HEK293T (cell line): ENCODE measurements at regions not wholly inside any gene's neighbourhood (a gene's known extent, or its start where the extent isn't known, plus 50 kb on each side); places are given as distances from the start of the nearest gene placed in this dataset.
"Not testable (repeated sequence)": the region's sequence is repeated elsewhere in the genome, so short reads cannot be mapped to it uniquely, and the experiment has no call there.

Source experiments
- CTCF ChIA-PET: fragments of 350-600 bp; formaldehyde crosslinking; extraction: SDS; loops from one replicate; lab custom pipeline; 2021; ENCODE audit warnings: antibody characterized with exemption, inconsistent platforms; lab: Yijun Ruan, JAX
- POLR2A ChIA-PET: fragments of 350-600 bp; formaldehyde crosslinking; extraction: SDS; loops from one replicate; lab custom pipeline; 2020; ENCODE audit warnings: antibody characterized with exemption, inconsistent platforms; lab: Yijun Ruan, JAX
- DNase-seq: peaks from one replicate; pipeline ENCODE4 v3.0.0; 2012; ENCODE audit warnings: mixed read lengths; ENCODE audit errors: extremely low spot score
- ARNT ChIP-seq: fragments of 450-650 bp; IDR thresholded peaks from 2 replicates; pipeline ENCODE4 v1.6.1; 2017; ENCODE audit warnings: mild to moderate bottlenecking
- BHLHE40 ChIP-seq: fragments of 450-650 bp; IDR thresholded peaks from 2 replicates; pipeline ENCODE4 v1.6.1; 2016; ENCODE audit warnings: mild to moderate bottlenecking, moderate library complexity, borderline replicate concordance
- CTBP1 ChIP-seq: fragments of 450-650 bp; IDR thresholded peaks from 2 replicates; pipeline ENCODE4 v1.6.1; 2016; ENCODE audit warnings: borderline replicate concordance
- ELF4 ChIP-seq: fragments of 450-650 bp; IDR thresholded peaks from 2 replicates; pipeline ENCODE4 v1.6.1; 2017; ENCODE audit warnings: antibody characterized with exemption
- FOXA1 ChIP-seq: fragments of 450-650 bp; IDR thresholded peaks from 2 replicates; pipeline ENCODE4 v1.6.1; 2016; ENCODE audit warnings: mild to moderate bottlenecking
- FOXK2 ChIP-seq: fragments of 450-650 bp; IDR thresholded peaks from 2 replicates; pipeline ENCODE4 v1.6.1; 2016; ENCODE audit warnings: mild to moderate bottlenecking
- FOXM1 ChIP-seq: fragments of 450-650 bp; IDR thresholded peaks from 2 replicates; pipeline ENCODE4 v1.6.1; 2017; ENCODE audit warnings: mild to moderate bottlenecking, borderline replicate concordance
- HDGF ChIP-seq: fragments of 450-650 bp; IDR thresholded peaks from 2 replicates; pipeline ENCODE4 v1.6.1; 2017; ENCODE audit warnings: antibody characterized with exemption, borderline replicate concordance
- L3MBTL2 ChIP-seq: fragments of 450-650 bp; conservative IDR thresholded peaks from 2 replicates; pipeline ENCODE4 v1.6.1; 2016; ENCODE audit warnings: mild to moderate bottlenecking
- LEF1 ChIP-seq: fragments of 450-650 bp; IDR thresholded peaks from 2 replicates; pipeline ENCODE4 v1.6.1; 2017; ENCODE audit warnings: mild to moderate bottlenecking, borderline replicate concordance
- NFRKB ChIP-seq: fragments of 450-650 bp; IDR thresholded peaks from 2 replicates; pipeline ENCODE4 v1.6.1; 2016; ENCODE audit warnings: mild to moderate bottlenecking, moderate library complexity
- PKNOX1 ChIP-seq: fragments of 450-650 bp; IDR thresholded peaks from 2 replicates; pipeline ENCODE4 v1.6.1; 2016
- SP1 ChIP-seq: fragments of 450-650 bp; IDR thresholded peaks from 2 replicates; pipeline ENCODE4 v1.6.1; 2017
- SUZ12 ChIP-seq: fragments of 450-650 bp; IDR thresholded peaks from 2 replicates; pipeline ENCODE4 v1.6.1; 2016; ENCODE audit warnings: mild to moderate bottlenecking
- TARDBP ChIP-seq: fragments of 450-650 bp; IDR thresholded peaks from 2 replicates; pipeline ENCODE4 v1.6.1; 2016
- ZNF384 ChIP-seq: fragments of 450-650 bp; IDR thresholded peaks from 2 replicates; pipeline ENCODE4 v1.6.1; 2016

DNA sequence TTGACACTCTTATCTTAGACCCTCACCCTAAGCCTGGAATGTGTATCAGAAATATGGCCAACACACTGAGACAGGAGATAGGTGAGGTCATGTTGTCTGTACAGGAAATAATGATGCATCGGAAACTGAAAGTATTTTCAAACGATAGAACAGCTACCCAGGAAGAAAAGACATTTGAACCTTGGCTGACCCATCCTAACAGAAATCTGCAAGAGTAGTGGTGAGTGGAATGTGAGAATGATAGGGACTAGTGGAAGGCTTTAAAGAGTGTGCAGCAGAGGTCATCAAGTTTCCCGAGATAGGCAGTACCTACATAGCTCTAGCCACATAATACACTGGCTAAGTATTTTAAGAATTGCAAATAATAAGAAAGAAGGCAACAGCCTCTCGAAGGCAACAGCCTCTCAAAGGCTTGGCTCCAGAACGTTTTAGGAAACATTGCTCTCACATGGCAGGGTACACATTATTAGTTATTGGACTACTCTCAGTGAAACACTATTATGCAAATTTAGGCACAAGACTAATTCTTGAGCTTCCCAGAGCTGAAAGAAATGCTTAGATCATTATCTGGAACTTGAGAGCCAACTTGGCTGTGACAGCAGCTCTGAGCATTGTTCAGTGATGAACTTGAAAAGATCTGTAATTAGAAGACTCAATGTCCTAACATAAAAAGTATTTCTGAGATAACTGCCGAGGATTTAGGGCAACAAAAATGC is 133.1 kb upstream of the FBXL7 start:
- ChIA-PET CTCF (no interaction called here), POLR2A (no interaction called here)
- TF ChIP-seq ELF4 (no peak), ZNF384 (no peak), TARDBP (no peak), ARNT (no peak), NFRKB (no peak)
- no peak for DNase-seq

DNA sequence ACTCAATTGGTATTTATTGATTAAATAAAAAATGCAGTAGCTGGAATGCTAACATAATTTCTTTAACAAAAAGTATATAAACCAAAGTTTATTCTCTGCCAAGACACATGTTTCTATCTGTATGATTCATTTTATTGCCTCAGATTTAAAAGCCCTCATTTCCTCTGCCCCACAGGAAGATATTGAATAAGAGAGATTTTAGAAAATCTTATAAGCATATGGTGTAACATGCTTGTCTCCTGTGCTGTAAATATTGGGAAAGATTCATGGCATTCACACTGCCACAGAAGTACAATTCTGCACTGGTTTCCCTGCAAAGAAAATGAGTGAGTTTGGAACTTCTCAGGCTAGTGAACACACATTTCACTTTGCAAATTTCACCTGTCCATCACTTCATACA is 134.9 kb upstream of the FBXL7 start:
- DNase-seq = no peak
- CTCF ChIA-PET = no interaction called here
- POLR2A ChIA-PET = no interaction called here
- TF ChIP-seq LEF1 (no peak), NFRKB (no peak), HDGF (no peak), L3MBTL2 (no peak), PKNOX1 (no peak), ELF4 (no peak), BHLHE40 (no peak), SUZ12 (no peak), ZNF384 (no peak), FOXK2 (no peak), FOXA1 (no peak), FOXM1 (no peak), ARNT (no peak), SP1 (no peak), TARDBP (no peak), CTBP1 (no peak)

- ChIA-PET POLR2A (no interaction called here), CTCF (no interaction called here)
- TF ChIP-seq FOXM1 (no peak), CTBP1 (no peak), ZNF384 (no peak), BHLHE40 (no peak), SP1 (no peak), ELF4 (no peak), FOXA1 (no peak), NFRKB (no peak), PKNOX1 (no peak), HDGF (no peak), SUZ12 (no peak)
Observed at GRCh38 chr5:15363601-15364000, 136.4 kb upstream of the FBXL7 start.

DNA sequence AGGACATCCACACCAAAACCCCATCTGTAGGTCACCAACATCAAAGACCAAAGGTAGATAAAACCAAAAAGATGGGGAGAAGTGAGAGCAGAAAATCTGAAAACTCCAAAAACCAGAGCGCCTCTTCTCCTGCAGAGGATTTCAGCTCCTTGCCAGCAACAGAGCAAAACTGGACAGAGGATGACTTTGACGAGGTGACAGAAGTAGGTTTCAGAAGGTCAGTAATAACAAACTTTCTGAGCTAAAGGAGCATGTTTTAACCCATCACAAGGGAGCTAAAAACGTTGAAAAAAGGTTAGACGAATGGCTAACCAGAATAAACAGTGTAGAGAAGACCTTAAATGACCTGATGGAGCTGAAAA is 142.9 kb upstream of the FBXL7 start:
- CTCF ChIA-PET, DNase-seq, POLR2A ChIA-PET: not testable (repeated sequence)

More at GRCh38 chr5:15363601-15364000, 136.4 kb upstream of the FBXL7 start:
- DNase-seq = no peak

GRCh38 chr5:15356308-15357091 is 143.5 kb upstream of the FBXL7 start:
- DNase-seq, POLR2A ChIA-PET, CTCF ChIA-PET: not testable (repeated sequence)

- DNase-seq = no peak
- ChIA-PET POLR2A (no interaction called here), CTCF (no interaction called here)
- TF ChIP-seq TARDBP (no peak), FOXK2 (no peak), SUZ12 (no peak), CTBP1 (no peak), ZNF384 (no peak), FOXM1 (no peak), PKNOX1 (no peak), BHLHE40 (no peak), ARNT (no peak), LEF1 (no peak), NFRKB (no peak), HDGF (no peak), SP1 (no peak)
Observed at GRCh38 chr5:15354021-15354420, 146.0 kb upstream of the FBXL7 start.
